ENCODE measurements at regions not wholly inside any gene's neighbourhood (a gene's known extent, or its start where the extent isn't known, plus 50 kb on each side); places are given as distances from the start of the nearest gene placed in this dataset. TPM values are rescaled to one million over a fixed set of nuclear protein-coding genes. Genes with fewer than 3 reads are reported as not detected.

DNA sequence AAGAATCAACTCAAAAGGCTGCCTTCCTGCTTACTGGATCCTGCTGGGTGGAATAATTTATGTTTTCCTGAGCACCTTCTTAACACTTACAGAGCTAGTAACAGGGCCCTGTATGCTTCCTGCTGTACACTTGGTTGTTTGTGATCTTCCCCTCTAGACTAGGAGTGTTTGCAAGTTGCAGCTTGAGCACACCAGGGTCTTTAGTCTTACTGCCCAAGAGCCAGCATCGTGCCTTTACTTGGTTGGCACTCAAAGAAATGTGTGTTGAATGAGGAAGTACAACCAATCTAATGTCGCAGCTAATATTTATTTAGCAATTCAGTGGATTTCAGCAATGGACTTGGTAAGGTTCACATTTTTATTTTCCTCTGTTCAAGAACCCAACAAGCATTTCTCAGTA, 57.5 kb upstream of the HAND1 start:
- Histone ChIP-seq H3K27me3 (no peaks in the 10 kb centered on the region), H3K4me3 (no peak overlapping the region), H3K4me1 (no peaks in the 10 kb centered on the region), H3K9me3 (no peaks in the 10 kb centered on the region), H3K27ac (no peak overlapping the region), H3K36me3 (no peaks in the 10 kb centered on the region)
- intact Hi-C loops (cut with DNase I), result no loop called here
- DNase-seq (ENCODE audit: extremely low spot score in 2 of 2), result no peak
- TF ChIP-seq POLR2A (IDR thresholded peaks at IDR 0.05) (no peak), POLR2AphosphoS5 (IDR thresholded peaks at IDR 0.05; ENCODE audit: insufficient read depth in 1 of 2, low read depth in 1 of 2) (no peak)
- TF ChIP-seq, protein P1, sequence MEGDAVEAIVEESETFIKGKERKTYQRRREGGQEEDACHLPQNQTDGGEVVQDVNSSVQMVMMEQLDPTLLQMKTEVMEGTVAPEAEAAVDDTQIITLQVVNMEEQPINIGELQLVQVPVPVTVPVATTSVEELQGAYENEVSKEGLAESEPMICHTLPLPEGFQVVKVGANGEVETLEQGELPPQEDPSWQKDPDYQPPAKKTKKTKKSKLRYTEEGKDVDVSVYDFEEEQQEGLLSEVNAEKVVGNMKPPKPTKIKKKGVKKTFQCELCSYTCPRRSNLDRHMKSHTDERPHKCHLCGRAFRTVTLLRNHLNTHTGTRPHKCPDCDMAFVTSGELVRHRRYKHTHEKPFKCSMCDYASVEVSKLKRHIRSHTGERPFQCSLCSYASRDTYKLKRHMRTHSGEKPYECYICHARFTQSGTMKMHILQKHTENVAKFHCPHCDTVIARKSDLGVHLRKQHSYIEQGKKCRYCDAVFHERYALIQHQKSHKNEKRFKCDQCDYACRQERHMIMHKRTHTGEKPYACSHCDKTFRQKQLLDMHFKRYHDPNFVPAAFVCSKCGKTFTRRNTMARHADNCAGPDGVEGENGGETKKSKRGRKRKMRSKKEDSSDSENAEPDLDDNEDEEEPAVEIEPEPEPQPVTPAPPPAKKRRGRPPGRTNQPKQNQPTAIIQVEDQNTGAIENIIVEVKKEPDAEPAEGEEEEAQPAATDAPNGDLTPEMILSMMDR (IDR thresholded peaks at IDR 0.05), result no peak

DNA sequence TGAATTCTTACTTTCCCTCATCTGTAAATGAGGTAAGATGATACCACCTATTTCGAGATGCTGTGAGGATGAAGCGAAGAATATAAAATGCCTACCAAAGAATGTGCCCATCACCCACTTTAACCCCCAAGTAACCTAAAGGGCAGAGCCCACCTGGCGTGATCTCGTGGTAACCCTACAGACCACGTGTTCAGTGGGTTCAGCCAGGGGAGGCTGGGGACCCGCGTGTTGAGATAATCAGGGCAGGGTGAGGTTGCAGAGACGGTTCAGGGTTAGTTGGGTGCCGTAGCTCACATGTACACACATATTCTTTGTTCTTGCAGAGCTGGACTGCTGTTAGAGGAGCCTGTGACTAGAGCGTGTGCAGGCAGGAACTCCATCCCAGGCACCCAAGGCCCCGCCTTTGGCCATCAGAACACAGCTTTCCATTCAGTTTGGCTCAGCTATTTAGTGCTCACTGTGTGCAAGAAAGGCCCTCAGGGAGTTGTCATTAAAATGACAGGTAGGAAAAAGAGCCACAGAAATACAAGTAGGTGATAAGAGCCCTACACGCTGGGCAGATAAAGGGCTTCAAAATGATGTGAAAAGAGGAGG, 56.5 kb upstream of the HAND1 start:
- Histone ChIP-seq H3K4me3 (no peak overlapping the region), H3K27me3 (no peaks in the 10 kb centered on the region), H3K36me3 (no peaks in the 10 kb centered on the region), H3K4me1 (no peaks in the 10 kb centered on the region), H3K9me3 (no peaks in the 10 kb centered on the region), H3K27ac (no peak overlapping the region)
- DNase-seq (ENCODE audit: extremely low spot score in 2 of 2), result peak in 1 of 2 donors; percentile 71
- intact Hi-C loops (cut with DNase I), result no loop called here
- TF ChIP-seq POLR2AphosphoS5 (IDR thresholded peaks at IDR 0.05; ENCODE audit: insufficient read depth in 1 of 2, low read depth in 1 of 2) (no peak), POLR2A (IDR thresholded peaks at IDR 0.05) (no peak)
- TF ChIP-seq, protein P1 (IDR thresholded peaks at IDR 0.05), result no peak

DNA sequence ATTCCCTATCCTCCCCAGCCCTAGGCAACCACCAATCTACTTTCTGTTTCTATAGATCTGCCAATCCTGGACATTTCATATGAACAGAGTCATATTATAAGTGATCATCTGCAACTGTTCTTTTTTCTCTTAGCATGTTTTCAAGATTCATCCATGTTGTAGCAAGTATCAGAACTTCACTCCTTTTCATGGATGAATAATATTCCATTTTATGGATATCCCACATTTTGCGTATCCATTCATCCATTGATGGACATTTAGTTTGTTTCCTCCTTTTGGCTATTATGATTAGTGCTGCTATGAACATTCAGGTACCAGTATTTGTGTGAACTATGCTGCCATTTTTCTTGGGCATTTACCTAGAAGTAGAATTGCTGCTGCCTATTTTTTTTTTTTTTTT, 51.3 kb upstream of the HAND1 start:
- Histone ChIP-seq H3K36me3 (no peaks in the 10 kb centered on the region), H3K27me3 (no peaks in the 10 kb centered on the region), H3K4me3 (no peak overlapping the region), H3K4me1 (peaks cover 9% of the 10 kb centered on the region), H3K9me3 (no peaks in the 10 kb centered on the region), H3K27ac (no peak overlapping the region)
- TF ChIP-seq POLR2A (IDR thresholded peaks at IDR 0.05), result no peak
- TF ChIP-seq, protein P1 (IDR thresholded peaks at IDR 0.05), result no peak
- TF ChIP-seq POLR2AphosphoS5 (IDR thresholded peaks at IDR 0.05; ENCODE audit: insufficient read depth in 1 of 2, low read depth in 1 of 2), result no peak
- intact Hi-C loops (cut with DNase I), result no loop called here
- DNase-seq (ENCODE audit: extremely low spot score in 2 of 2), result no peak

DNA sequence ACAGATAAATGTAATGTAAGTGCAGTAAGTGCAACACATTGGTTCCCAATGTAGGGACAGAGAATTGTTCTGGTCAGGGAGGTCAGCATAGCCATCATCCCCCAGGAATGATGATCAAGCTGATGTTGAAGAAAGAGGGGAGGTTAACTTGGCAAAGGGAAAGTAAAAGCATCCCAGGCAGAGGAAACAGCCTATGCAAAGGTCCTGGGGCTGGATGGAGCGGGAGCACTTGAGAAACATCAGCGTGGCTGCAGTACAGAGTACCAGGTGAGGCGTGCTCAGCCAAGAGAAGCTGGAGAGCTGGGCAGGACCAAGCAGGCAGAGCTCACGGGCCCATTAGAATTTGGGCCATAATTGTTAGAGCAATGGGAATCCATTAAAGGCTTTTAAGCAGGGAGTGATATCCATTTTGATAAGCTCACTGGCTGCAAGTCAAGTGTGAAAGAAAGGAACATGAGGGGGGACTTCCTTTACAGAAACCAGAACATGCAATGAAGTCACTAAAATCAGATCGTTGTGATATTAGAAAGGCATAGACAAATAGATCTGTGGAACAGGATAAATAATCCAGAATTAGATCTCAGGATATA, 50.1 kb upstream of the HAND1 start:
- DNase-seq (ENCODE audit: extremely low spot score in 2 of 2), result no peak

More for the DNA sequence above, 50.1 kb upstream of the HAND1 start:
- H3K27me3 ChIP-seq, result no peaks in the 10 kb centered on the region
- H3K4me3 ChIP-seq, result no peak overlapping the region
- H3K36me3 ChIP-seq, result no peaks in the 10 kb centered on the region
- no peak overlapping the region for H3K27ac ChIP-seq
- TF ChIP-seq, protein P1 (IDR thresholded peaks at IDR 0.05), result no peak
- peaks cover 21% of the 10 kb centered on the region for H3K4me1 ChIP-seq
- no peaks in the 10 kb centered on the region for H3K9me3 ChIP-seq
- intact Hi-C loops (cut with DNase I), result no loop called here

MicroRNAs encoded in the stretch of these regions (microRNA counts, 767-probe panel; counts per million panel counts)
- microRNA hsa-miR-1303, result 238 to 261 counts per million in 2 donors
- microRNA hsa-miR-3141, result 238 to 261 counts per million in 2 donors

Small RNA genes in the stretch of these regions (microRNA-seq; reads per million reads assigned to microRNA genes)
- gene MIR1303 (ENCODE audit: borderline number of aligned reads, borderline replicate concordance) (not detected), gene MIR3141 (ENCODE audit: borderline number of aligned reads, borderline replicate concordance) (not detected)

Small RNA genes in the stretch of these regions (small RNA-seq; reads per million reads assigned to genes)
- gene MIR1303 (not detected), gene MIR3141 (not detected)

Measured in vagina (tissue), 2 donors.